Epithelial cell of prostate (primary cell): ENCODE measurements at regions not wholly inside any gene's neighbourhood (a gene's known extent, or its start where the extent isn't known, plus 50 kb on each side); places are given as distances from the start of the nearest gene placed in this dataset.
A peak's percentile ranks its signal among the peaks of the same experiment; 100 is the strongest.
"Not testable (repeated sequence)": the region's sequence is repeated elsewhere in the genome, so short reads cannot be mapped to it uniquely, and the experiment has no call there.

Source experiments
- DNase-seq: peaks from one replicate; pipeline ENCODE4 v3.0.0-alpha.2; 2011; ENCODE audit warnings: low read depth, low spot score
- H3K27ac ChIP-seq: fragments of 450-650 bp; 2 replicates; pipeline ENCODE4 v1.5.1; 2017; ENCODE audit warnings: mild to moderate bottlenecking

GRCh38 chr5:109630093-109630492, 59.6 kb upstream of the MAN2A1 start:
- H3K27ac ChIP-seq: no peak overlapping the region
- DNase-seq: no peak

- H3K27ac ChIP-seq: no peak overlapping the region
- no peak for DNase-seq
Observed at GRCh38 chr5:109628591-109628990, 61.1 kb upstream of the MAN2A1 start.

GRCh38 chr5:109621266-109621665, 68.5 kb upstream of the MAN2A1 start:
- not testable (repeated sequence) for DNase-seq, H3K27ac ChIP-seq

- no peak for DNase-seq
- no peak overlapping the region for H3K27ac ChIP-seq
Observed at GRCh38 chr5:109620651-109621050, 69.1 kb upstream of the MAN2A1 start.

- DNase-seq: no peak
- no peak overlapping the region for H3K27ac ChIP-seq
Observed at GRCh38 chr5:109619606-109620005, 70.1 kb upstream of the MAN2A1 start.

GRCh38 chr5:109619021-109619460, 70.7 kb upstream of the MAN2A1 start:
- DNase-seq: no peak
- H3K27ac ChIP-seq: no peak overlapping the region

DNA sequence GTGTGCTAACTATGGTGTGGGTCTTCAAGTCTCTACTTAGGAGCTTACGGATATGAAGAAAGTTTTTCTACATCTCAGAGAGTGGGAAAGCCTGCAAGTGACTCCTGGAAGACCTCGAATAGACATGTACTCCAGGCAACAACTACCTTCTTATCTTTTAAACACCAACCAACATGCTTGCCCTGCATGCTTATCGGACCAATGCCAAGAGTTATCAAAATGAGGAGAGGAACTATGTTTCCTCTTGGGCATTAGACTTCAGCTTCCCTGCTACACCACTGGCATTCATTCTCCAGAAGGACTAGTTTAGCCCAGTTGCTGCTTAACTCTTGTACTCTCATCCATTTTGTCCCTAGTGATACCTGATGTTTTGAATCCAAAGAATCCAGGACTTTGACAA, 74.7 kb upstream of the MAN2A1 start:
- DNase-seq: no peak
- H3K27ac ChIP-seq: no peak overlapping the region

DNA sequence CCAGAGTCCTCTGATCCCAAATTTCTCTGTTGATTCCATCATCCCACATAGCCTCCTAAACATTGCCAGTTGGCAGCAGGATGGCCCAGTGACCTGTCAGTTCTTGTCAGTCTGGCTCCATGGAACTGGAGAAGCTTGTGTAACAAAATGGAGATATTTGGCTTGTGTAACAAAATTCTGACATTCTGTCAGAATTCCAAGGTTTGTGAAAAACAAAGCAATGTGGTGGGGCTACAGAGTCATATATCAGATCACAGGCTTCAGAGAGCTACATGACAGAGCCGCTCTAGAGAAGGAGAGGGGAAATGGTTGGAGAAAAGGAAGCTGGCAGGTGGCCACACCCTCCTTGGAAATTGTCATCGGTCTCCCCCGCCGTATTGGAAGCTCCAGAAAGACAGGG, 75.4 kb upstream of the MAN2A1 start:
- no peak overlapping the region for H3K27ac ChIP-seq
- no peak for DNase-seq

DNA sequence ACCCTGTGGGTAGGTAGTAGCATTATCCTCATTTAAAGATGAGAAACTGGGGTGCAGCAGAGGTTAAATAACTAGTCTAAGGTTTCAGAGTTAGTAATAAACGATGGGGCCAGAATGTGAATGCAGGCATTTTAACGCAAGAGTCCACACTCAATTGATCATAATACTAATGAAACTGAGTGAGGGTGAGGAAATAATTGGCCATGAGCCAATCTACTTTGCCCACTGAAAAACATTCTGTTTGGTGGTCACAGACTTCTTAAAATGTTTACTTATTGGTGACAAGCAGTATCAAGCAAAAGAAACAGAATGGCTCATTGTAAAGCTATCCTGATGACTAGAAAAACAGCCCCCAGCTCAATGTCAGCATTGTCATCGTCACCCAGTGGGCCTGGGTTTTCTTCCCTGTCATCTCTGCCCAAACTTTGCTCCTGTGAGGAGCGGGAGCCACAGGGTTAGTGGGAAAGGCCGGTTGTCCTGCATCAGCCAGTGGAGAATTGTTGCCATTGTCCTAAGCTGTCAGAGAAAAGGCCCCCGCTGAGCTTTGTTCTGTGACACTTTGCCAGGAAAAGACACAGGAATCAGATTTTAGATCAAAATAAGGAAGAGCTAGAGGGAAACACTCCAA, 77.3 kb upstream of the MAN2A1 start:
- no peak overlapping the region for H3K27ac ChIP-seq
- no peak for DNase-seq

DNA sequence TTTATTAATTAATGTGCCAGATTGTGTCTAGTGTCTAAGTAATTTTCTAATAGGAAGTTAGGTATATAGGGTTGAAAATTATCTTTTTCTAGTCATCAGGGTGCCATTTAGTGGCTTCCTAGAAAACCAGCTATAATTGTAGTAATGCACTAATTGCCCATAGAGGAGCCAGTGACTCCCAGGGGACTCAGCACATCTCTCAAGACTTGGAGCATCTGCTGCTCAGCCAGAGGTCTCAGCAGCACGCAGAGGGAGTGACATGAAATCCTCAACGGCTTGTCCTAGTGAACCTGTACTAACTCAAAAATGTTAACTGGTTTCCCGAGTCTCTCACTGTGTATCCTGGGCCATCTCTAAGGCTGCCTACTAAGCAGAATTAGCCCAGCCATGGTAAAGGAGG, 78.2 kb upstream of the MAN2A1 start:
- no peak for DNase-seq
- H3K27ac ChIP-seq: no peak overlapping the region

- no peak overlapping the region for H3K27ac ChIP-seq
- DNase-seq: no peak
Observed at GRCh38 chr5:109611061-109611460, 78.7 kb upstream of the MAN2A1 start.

- no peak for DNase-seq
- H3K27ac ChIP-seq: no peak overlapping the region
Observed at GRCh38 chr5:109610581-109610980, 79.1 kb upstream of the MAN2A1 start.

DNA sequence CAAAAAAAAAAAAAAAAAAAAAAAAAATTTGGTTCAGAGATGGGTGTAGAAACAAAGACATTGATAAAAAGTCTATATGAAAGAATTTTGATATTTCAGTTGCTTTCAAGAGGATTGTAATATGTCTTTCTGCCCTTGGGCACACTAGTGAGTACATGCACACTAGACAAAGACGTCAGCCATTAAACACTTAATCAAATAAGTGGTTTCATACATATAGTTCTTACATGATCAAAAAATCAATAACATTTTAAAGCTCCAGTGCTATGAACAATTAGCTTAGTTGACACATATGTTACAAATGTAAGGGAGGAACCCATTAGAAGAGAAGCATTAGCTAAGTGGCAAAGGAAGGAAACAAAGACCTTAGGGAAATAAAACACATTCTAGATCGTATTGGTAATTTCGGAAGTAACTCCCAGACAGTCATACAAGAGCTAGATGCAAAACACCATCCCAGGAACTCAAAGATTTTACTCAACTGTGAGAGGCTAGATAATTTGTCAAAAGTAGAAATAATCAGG, 84.5 kb upstream of the MAN2A1 start:
- DNase-seq: no peak
- H3K27ac ChIP-seq: no peak overlapping the region

- peak; percentile 46 for DNase-seq
- no peak overlapping the region for H3K27ac ChIP-seq
Observed at GRCh38 chr5:109604758-109605157, 85.0 kb upstream of the MAN2A1 start.

DNA sequence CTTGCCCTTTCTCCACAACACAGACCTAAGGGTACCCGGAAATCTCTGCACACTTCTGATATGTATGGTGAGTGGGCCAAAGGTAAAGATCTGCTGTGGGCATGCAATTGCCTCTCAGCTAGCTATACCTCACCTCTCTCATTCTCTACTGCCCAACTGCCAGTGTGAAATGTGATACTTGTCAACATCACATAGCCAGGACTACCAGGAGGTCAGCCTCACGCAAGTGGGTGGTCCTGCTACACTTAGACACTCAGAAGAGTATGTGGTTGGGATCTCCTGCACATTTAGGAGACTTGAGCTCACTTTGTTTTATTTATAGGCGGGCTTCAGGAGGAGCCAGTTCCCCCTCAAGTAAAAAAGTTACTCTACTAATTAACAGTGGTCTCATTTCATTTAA, 88.0 kb upstream of the MAN2A1 start:
- DNase-seq: no peak
- no peak overlapping the region for H3K27ac ChIP-seq

- DNase-seq: no peak
- H3K27ac ChIP-seq: no peak overlapping the region
Observed at GRCh38 chr5:109597893-109598292, 91.8 kb upstream of the MAN2A1 start.

- DNase-seq: no peak
- H3K27ac ChIP-seq: no peak overlapping the region
Observed at GRCh38 chr5:109594217-109594616, 95.5 kb upstream of the MAN2A1 start.

- no peak overlapping the region for H3K27ac ChIP-seq
- DNase-seq: no peak
Observed at GRCh38 chr5:109590799-109591198, 98.9 kb upstream of the MAN2A1 start.

- no peak for DNase-seq
- H3K27ac ChIP-seq: no peak overlapping the region
Observed at GRCh38 chr5:109589986-109590385, 99.7 kb upstream of the MAN2A1 start.

- H3K27ac ChIP-seq: no peak overlapping the region
- no peak for DNase-seq
Observed at GRCh38 chr5:109589239-109589638, 100.5 kb upstream of the MAN2A1 start.

DNA sequence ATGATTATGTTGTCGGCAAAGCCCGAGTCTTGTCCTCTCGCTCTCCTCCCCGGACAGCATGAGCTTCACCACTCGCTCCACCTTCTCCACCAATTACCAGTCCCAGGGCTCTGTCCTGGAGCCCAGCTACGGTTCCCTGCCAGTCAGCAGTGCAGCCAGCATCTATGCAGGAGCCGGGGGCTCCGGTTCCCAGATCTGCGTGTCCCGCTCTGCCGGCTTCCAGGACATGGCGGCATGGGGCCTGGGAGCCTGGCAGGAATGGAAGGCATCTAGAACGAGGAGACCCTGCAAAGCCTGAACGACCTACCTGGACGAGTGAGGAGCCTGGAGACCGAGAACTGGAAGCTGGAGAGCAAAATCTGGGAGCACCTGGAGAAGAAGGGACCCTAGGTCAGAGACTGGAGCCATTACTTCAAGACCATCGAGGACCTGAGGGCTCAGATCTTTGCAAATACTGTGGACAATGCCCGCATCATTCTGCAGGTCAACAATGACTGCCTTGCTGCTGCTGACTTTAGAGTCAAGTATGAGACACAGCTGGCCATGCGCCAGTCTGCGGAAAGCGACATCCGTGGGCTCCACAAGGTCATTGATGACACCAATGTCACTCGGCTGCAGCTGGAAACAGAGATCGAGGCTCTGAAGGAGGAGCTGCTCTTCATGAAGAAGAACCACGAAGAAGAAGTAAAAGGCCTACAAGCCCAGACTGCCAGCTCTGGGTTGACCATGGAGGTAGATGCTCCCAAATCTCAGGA, 101.3 kb upstream of the MAN2A1 start:
- DNase-seq: no peak
- no peak overlapping the region for H3K27ac ChIP-seq
